Ramos (cell line): ENCODE measurements at regions not wholly inside any gene's neighbourhood (a gene's known extent, or its start where the extent isn't known, plus 50 kb on each side); places are given as distances from the start of the nearest gene placed in this dataset.

ENCODE experiments used
- in situ Hi-C: fragments of 300-500 bp; cut with MboI; formaldehyde crosslinking; loops from one replicate; pipeline ENCODE4 v1.14.3; 2022; ENCODE audit warnings: low sequenced_read_pairs; ENCODE audit not compliant: unreplicated experiment

DNA sequence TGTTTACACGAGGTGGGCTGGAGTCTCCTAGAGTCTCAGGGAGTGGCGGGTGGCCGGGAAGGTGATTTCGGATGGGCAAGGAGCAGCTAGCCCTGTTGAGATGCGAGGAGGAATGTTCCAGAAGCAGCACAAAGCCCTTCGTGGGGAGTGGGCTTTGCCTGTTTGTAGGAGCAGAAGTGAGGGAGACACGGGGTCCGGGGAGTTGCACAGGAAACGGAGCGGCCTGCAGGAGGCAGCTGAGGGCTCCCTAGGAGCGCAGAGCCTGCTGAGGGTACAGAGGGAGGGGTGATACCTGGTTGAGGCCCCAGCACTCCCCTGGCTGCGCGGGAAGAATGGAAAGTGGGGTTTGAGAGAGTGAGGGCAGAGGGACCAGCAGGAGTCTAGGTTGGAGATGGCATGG lies 847.2 kb downstream of the TBC1D22A start:
- in situ Hi-C loops, result no loop called here

DNA sequence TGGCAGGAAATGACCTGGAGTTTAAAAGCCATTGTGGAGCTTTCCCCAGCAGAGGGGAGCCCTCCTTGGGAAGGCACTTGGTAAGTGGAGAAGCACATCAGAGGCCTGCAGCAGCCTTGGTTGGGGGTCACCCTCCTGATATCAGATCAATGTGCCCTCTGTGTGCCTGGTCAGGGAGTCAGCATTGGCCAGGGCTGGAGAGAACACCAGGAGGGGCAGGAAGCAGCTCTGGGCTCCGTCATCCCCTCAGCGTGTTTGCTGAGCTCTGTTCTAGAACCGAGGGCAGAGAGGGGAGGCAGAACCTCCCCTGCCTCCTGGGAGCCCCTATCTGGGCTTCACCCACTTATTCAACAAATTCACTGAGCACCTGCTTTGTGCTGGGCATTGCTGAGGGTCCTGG lies 846.0 kb downstream of the TBC1D22A start:
- in situ Hi-C loops, result no loop called here

DNA sequence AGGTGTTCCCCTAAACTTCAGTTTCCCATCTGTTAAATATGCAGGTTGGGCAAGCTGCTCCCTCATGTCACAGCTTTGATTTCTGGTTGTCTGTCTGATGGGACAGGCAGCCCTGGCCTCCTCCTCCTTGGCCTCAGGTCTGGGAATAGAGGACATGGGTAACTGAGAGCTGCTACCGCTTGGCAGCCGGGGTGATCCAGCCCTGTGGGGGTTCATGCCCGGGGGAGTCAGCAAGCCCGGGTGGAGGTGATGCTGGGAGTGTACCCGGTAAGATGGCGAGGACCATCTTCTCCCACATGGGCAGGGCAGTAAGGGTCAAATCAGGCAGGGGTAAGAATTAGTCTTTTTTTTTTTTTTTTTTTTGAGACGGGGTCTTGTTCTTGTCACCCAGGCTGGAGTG lies 845.0 kb downstream of the TBC1D22A start:
- in situ Hi-C loops, result no loop called here

DNA sequence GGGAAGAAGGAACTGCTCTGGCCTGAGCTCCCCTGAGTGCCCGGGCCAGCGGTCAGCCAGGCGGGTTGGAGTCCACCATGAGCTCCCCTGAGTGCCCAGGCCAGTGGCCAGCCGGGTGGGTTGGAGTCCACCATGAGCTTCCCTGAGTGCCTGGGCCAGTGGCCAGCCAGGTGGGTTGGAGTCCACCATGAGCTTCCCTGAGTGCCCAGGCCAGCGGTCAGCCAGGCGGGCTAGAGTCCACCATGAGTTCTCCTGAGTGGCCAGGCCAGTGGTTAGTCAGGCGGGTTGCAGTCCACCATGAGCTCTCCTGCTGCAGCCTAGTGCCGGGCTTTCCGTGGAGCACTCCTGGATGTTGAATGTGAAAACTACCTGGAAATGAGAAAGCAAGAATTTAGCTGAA lies 844.0 kb downstream of the TBC1D22A start:
- in situ Hi-C loops, result no loop called here

DNA sequence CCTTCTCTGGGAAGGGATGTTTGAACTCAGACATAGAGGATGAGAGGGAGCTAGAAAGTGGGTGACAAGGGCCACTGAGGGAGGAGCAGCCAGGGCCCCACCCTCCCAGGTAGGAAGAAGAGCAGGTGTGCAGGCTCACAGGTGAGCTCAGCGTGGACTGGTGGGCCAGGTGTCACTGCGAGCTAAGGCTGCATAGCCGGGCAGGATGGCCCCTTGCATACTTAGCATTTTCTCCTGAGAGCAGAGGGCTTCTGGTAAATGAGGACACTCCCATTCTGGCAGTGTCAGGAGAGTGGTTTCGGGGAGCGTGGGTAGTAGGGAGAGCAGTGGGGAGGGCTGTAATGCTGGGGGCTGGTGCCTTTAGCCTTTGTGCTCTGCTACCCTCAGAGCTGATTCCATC lies 843.4 kb downstream of the TBC1D22A start:
- in situ Hi-C loops, result no loop called here

DNA sequence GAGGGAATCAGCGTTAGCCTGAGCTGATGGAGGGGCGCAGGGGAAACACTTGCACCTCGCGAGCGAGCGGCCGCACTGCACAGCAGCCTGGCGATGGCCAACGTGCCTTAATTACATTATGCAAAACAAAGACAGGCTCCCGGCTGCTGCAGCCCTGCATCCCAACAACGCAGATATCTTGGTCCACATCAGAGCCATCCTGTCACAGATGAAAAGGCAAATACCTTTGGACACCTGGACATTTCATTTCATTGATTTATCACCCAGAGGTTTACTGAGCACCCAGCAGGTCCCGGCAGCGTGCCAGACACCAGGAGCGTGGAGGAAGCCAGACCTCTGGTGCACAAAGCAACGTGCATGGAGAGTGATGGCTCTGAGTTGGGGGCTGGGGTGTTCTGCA lies 843.0 kb downstream of the TBC1D22A start:
- in situ Hi-C loops, result no loop called here

DNA sequence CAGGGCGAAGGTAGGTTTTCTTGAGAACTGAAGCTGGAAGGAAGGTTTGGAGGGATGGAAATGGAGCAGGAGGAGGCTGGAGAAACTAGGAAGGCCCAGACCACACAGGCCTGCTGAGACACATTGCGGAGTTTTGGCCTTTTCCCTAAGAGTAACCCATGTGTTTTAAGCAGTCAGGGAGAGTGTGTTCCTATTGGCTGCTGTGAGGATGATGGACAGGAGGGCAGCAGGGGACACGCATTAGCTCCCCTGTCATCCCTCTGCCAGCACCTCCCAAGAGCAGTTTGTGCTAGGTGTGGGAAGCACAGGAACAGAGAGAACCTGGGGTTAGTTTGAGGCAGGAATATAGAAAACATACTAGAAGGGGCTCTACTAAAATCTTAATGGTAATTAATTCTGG lies 842.1 kb downstream of the TBC1D22A start:
- in situ Hi-C loops, result no loop called here

DNA sequence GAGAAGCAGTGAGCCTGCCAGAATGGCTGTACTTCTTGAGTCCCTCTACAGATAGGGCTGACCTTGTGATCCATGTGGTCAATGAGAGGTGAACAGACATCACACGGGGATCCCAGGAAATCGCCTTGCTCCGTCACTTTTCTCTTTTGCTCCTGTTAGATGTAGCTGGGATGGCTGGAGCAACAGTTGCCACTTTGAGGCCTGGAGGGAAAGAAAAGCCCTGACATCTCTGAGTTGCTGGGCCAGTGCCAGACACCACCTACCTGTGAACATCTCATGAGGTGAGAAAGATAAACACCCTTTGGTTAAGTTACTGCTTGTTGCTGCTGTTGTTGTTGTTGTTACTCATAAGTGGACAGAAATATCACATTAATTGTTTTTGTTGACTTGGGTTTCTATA lies 840.3 kb downstream of the TBC1D22A start:
- in situ Hi-C loops, result no loop called here

DNA sequence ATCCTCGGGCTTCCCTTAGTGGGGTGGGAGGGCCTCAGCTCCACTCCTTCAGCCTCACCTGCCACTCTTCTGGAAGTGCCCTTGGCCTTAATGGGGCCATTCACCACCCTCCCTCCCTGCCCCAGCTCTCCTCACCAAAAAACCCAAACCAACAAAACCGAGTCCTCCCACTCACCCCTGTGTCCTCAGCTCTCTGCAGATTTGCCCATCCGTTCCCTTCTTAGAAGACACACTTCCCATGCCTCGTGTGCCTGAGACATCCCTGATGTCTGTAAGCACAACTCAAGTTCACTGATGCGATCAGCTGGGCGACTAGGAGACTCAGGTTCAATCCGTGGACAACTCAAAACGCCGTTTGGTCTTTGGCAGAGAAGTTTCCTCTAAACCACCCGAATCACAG lies 839.2 kb downstream of the TBC1D22A start:
- in situ Hi-C loops, result no loop called here

DNA sequence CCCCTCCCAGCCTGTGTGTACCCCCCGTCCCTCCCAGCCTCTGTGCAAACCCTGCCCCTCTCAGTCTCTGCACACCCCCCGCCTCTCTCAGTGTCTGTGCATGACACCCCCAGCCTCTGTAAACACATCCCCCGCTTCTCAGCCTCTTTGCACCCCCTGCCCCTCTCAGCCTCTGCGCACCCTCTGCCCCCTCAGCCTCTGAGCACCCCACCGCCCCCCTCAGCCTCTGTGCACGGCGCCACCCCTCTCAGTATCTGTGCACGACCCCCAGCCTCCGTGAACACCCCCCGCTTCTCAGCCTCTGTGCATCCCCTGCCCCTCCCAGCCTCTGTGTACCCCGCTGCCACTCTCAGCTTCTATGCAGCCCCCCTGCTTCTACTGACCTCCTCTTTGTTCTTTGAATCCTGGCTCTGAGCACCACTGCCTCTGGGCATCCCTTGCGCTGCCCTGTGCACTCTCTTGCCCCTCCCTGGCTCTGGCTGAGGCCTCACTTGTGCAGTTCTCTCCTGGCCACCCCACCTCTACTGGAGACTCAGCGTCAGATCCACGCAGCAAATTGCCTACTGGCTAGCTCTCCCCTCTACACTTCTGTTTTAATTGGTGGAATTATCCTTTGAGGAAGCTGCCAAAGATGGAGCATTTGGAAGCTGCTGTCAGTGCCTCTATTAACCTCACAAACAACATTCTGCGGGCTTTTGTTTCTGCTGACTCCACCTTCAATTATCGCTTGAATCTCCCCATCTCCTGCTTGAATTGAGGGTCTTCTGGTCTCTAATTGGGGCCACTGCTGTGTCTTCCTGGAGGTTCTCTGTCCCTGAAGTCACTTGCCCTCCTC lies 838.6 kb downstream of the TBC1D22A start:
- in situ Hi-C loops, result no loop called here

DNA sequence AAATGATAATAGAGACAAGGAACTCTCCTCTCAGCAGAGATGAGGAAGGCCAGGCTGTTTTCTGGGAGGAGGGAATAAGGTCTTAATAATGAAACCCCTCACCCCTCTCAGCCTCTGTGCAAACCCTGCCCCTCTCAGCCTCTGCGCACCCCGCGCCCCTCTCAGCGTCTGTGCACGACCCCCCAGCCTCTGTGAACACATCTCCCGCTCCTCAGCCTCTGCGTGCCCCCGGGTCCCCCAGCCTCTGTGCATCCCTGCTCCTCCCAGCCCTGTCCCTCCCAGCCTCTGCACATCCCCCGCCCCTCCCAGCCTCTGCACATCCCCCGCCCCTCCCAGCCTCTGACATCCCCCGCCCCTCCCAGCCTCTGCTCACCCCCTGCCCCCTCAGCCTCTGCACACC lies 837.8 kb downstream of the TBC1D22A start:
- in situ Hi-C loops, result no loop called here

DNA sequence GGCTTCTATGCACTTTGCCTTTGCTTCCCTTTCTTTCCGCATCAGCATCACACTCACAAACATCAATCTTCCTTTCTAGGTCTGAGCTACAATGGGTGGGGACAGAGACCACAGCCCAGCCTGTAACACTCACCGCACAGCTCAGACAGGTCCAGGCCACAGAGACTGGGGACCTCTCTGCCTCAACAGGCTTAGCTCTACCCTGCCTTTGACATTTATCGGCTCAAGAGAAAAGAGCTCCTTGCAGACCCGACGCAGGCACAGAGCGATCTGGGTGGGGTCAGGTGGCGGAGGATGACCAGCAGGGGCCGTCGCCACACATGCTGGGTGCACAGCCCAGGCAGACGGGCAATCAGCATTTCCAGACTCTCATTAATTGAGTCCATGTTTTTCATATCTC lies 837.3 kb downstream of the TBC1D22A start:
- in situ Hi-C loops, result loop anchor here (10.0 kb wide), 1 partner anchor 1985 kb away; no protein-coding TSS in a partner anchor

DNA sequence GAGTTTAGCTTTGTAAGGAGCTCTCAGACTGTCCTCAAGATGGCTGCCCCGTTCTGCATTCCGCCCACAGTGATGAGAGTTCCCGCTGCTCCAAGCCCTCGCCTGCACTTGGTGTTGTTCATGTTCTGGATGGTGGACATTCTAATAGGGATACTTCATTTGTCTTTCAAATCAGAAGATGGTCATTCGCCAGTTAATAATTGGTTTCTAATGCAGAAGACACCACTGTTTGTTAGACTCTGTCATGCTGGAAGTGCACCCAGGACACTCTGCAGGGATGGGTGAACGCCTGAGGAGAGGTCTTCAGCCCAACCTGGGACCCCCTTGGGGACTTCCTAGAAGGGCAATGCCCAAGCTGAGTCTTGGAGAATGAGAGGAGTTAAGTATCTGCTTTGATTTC lies 836.4 kb downstream of the TBC1D22A start:
- in situ Hi-C loops, result loop anchor here (10.0 kb wide), 1 partner anchor 1984 kb away; no protein-coding TSS in a partner anchor

DNA sequence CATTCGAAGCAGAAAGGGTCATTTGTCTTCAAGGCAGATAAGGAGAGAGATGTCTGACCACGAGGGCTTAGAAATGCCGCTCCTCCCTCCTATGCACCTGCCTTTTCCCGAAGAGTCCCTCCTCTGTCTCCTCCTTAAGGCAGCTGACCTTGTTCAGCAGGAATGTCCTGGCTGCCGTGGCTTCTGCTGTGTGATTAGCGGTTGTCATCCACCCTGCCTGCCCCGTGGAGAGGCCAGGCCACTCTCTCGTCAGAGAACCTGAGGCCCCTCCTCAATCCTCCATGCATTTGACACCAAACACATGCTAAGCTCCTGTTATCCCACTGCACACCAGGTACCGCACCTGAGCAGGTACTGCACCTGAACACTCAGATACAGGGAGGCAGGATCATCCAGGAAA lies 834.6 kb downstream of the TBC1D22A start:
- in situ Hi-C loops, result loop anchor here (10.0 kb wide), 1 partner anchor 1982 kb away; no protein-coding TSS in a partner anchor

DNA sequence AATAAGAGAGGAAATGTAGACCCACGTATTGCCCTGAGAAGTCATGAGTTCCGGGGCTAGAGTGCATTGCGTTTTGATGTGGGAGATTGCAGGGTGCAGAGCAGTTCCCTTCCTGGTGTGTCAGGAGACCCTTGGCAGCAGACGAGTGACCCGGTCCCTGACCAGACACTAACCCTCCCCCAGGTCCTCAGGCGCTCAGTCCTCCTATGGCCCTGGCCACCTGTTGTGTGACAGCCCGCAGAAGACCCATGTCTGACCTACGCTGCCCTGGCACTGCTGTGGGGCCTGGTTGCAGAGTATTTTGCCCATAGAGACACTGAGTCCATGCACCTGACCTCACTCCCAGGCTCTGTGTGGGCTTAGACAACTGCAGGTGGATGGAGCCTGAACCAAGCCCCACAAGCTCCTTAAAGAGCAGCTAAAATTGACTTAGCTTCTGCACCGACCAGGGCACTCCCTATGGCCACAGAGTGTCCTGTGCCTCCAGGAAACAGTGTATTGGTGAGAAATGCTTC lies 833.8 kb downstream of the TBC1D22A start:
- in situ Hi-C loops, result loop anchor here (10.0 kb wide), 1 partner anchor 1981 kb away; no protein-coding TSS in a partner anchor

DNA sequence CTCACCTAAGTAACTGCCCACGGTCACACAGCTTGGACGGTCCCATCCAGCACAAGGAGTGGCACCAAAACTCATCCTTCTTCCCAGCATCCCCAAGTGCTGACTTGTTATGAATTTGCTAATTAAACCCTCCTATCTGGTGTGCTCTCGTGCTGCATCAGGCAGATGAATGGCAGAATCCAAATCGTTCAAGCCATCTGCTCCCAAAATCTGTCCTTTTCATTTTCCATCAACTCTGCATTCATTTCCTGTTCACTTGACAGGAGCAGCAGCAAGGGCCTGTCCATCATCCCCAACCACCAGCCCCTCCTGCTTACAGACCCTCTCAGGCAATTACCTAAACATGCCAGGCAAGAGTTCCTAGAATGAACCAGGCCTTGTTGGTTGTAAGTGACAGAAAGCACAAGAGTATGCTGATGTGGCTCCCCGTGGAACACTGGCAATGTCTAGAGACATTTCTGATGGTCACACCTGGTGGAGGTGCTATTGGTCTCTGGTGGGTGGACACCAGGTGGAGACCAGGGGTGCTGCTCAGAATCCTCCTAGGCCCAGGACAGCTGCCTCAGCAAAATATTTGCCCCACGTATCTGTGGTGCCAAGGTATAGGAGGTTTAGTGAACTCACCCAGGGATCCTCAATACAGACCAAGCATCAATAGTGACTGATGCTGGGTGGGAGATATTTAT lies 832.5 kb downstream of the TBC1D22A start:
- in situ Hi-C loops, result loop anchor here (10.0 kb wide), 1 partner anchor 1980 kb away; no protein-coding TSS in a partner anchor

DNA sequence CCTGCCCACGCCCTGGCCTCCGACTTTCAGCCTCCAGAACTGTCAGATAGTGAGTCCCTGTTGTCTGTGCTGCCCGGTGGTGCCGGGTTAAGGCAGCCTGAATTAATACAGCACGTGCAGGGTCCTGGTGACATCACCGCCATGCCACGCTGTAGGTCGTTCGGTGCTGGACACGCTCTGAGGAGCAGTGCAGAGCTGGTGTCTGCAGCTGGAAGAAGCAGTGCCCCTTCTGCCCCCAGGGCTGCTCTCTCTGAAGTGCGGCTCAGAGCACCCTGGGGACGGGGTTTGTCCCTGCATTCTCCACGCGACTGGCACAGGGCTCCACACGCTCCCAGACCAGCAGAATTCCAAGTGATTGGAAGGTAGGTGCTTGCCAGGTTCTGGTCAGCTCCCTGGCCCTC lies 831.5 kb downstream of the TBC1D22A start:
- in situ Hi-C loops, result loop anchor here (10.0 kb wide), 1 partner anchor 1979 kb away; no protein-coding TSS in a partner anchor

DNA sequence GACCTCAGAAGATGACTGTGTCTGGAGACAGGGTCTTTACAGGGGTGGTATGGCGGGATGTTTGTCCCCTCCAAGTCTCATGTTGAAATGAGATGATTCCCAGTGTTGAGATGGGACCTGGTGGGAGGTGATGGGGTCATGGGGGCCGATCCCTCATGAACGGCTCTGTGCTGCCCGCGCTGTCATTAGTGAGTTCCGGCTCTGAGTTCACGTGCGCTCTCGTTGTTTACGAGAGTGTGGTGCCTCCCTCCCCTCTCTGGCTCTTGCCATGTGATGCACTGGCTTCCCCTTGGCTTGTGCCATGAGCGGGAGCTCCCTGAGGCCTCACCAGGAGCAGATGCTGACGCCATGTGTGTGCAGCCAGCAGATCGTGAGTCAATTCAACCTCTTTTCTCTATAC lies 830.8 kb downstream of the TBC1D22A start:
- in situ Hi-C loops, result loop anchor here (10.0 kb wide), 1 partner anchor 1978 kb away; no protein-coding TSS in a partner anchor

DNA sequence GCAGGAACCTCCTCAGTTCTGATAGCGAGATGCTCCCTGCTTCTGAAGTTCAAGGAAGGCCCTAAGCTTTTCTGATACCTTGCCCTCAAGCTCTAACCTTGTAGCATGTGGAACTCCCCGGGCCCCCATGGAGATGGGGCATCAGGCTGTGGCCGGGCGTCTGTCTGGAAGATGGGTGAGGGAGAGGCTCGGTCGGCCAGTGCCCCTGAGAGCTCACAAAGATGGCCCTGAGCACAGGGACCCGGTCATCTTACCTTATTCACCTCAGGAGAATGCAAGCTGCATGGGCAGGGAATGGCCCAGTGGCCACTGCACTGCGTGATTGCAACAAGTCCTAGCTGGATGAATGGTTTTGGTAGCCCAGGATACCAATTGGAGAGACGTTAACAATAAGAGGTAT lies 830.3 kb downstream of the TBC1D22A start:
- in situ Hi-C loops, result loop anchor here (10.0 kb wide), 1 partner anchor 1978 kb away; no protein-coding TSS in a partner anchor

DNA sequence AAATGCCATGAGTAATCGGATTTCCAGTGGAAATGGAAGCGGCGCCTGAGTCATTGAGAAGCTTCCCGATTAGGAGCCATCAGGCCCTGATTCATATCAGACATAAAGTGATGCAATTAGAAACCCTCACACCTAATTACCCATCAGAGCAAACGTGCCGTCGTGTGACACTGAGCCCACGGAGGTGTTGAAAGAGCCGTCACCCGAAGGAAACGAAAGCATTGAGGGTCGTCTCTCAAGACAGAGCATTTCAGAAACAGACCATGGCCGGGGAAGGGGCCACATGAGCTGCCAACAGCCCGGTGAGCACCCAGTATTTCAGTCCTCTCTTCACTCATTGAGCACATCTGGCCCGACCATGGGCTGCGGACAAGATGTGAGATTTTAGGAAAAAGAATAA lies 829.3 kb downstream of the TBC1D22A start:
- in situ Hi-C loops, result loop anchor here (10.0 kb wide), 1 partner anchor 1977 kb away; no protein-coding TSS in a partner anchor

DNA sequence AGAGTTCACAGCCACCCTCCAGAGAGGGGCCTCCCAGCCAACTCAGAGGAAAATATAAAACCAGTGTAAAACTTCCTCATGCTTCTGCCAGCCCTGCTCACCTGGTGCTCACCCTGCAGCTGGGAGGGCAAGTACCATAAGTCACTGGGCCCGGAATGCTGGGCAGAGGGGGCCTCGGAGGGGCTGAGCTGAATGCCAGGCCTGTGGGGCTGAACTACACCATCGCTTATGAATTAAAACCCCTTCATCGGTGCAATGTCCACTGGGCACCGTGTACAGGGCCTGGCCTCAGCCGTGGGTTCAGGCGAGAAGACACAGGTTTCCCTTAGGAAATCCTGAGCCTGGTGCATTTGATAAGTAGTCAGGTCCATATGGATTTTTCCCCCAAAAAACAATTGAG lies 828.6 kb downstream of the TBC1D22A start:
- in situ Hi-C loops, result loop anchor here (10.0 kb wide), 1 partner anchor 1976 kb away; no protein-coding TSS in a partner anchor
